ENCODE measurements at regions not wholly inside any gene's neighbourhood (a gene's known extent, or its start where the extent isn't known, plus 50 kb on each side); places are given as distances from the start of the nearest gene placed in this dataset.

- TF ChIP-seq MAX (IDR thresholded peaks at IDR 0.05; ENCODE audit: insufficient read depth, insufficient read length), result no peak
- TF ChIP-seq CTCF (IDR thresholded peaks at IDR 0.05; ENCODE audit: extremely low read depth in 1 of 2, insufficient read depth in 1 of 2, low read depth in 1 of 2, low read length in 2 of 2), result no peak
- TF ChIP-seq POLR2A (IDR thresholded peaks at IDR 0.05; ENCODE audit: low read depth, low read length), result no peak
- TF ChIP-seq EZH2 (IDR thresholded peaks at IDR 0.05; ENCODE audit: borderline replicate concordance, low read depth, low read length, severe bottlenecking), result no peak
- TF ChIP-seq POLR2AphosphoS5 (IDR thresholded peaks at IDR 0.05; ENCODE audit: insufficient read depth, low read depth, low read length), result no peak
- TF ChIP-seq JUN (IDR thresholded peaks at IDR 0.05; ENCODE audit: borderline replicate concordance, insufficient read depth, insufficient read length, low read depth), result no peak
- TF ChIP-seq MYC (IDR thresholded peaks at IDR 0.05; ENCODE audit: low read depth, low read length), result no peak
- TF ChIP-seq GATA2 (IDR thresholded peaks at IDR 0.05; ENCODE audit: insufficient read depth, insufficient read length, low read depth, low read length), result no peak
Measured at GRCh38 chr1:72869873-72870272, 587.5 kb upstream of the NEGR1 start.

Data from endothelial cell of umbilical vein (primary cell).